MM.1S (cell line): ENCODE measurements at regions not wholly inside any gene's neighbourhood (a gene's known extent, or its start where the extent isn't known, plus 50 kb on each side); places are given as distances from the start of the nearest gene placed in this dataset.

Experiments
- DNase-seq: peaks from one replicate; pipeline ENCODE4 v3.0.0-alpha.2; 2015
- H2AFZ ChIP-seq: fragments of 300-600 bp; sonication (generic); 2 replicates; pipeline ENCODE4 v1.6.0; 2016; ENCODE audit warnings: antibody characterized with exemption, low read length
- H3F3A ChIP-seq: fragments of 300-600 bp; sonication (generic); 2 replicates; pipeline ENCODE4 v1.6.1; 2016; ENCODE audit warnings: mild to moderate bottlenecking, antibody characterized with exemption, low read length, moderate library complexity, mixed read lengths; ENCODE audit not compliant: insufficient read depth
- H3K27ac ChIP-seq: fragments of 300-600 bp; sonication (generic); 2 replicates; pipeline ENCODE4 v1.5.1; 2016; ENCODE audit warnings: mild to moderate bottlenecking, low read length
- H3K27me3 ChIP-seq: fragments of 300-600 bp; sonication (generic); replicated peaks from 2 replicates; pipeline ENCODE4 v1.6.0; 2016; ENCODE audit warnings: low read length; ENCODE audit not compliant: insufficient read depth
- H3K36me3 ChIP-seq: fragments of 300-600 bp; sonication (generic); replicated peaks from 2 replicates; pipeline ENCODE4 v1.6.1; 2016; ENCODE audit warnings: mild to moderate bottlenecking, low read length, mixed read lengths; ENCODE audit not compliant: insufficient read depth
- H3K4me1 ChIP-seq: fragments of 300-600 bp; sonication (generic); 2 replicates; pipeline ENCODE4 v1.6.1; 2016; ENCODE audit warnings: low read length, mixed read lengths
- H3K4me2 ChIP-seq: fragments of 300-600 bp; sonication (generic); 2 replicates; pipeline ENCODE4 v1.6.0; 2016; ENCODE audit warnings: low read depth, low read length
- H3K4me3 ChIP-seq: fragments of 300-600 bp; sonication (generic); 2 replicates; pipeline ENCODE4 v1.5.1; 2016; ENCODE audit warnings: low read length, mixed read lengths
- H3K79me2 ChIP-seq: fragments of 300-600 bp; sonication (generic); 2 replicates; pipeline ENCODE4 v1.6.1; 2016; ENCODE audit warnings: mixed run types, low read length, mixed read lengths
- H3K9ac ChIP-seq: fragments of 300-600 bp; sonication (generic); 2 replicates; pipeline ENCODE4 v1.6.1; 2016; ENCODE audit warnings: low read length, mixed read lengths
- H3K9me2 ChIP-seq: fragments of 300-600 bp; sonication (generic); replicated peaks from 2 replicates; pipeline ENCODE4 v1.6.1; 2016; ENCODE audit warnings: mild to moderate bottlenecking, low read length, mixed read lengths; ENCODE audit not compliant: insufficient read depth
- H3K9me3 ChIP-seq: fragments of 300-600 bp; sonication (generic); replicated peaks from 2 replicates; pipeline ENCODE4 v1.6.1; 2016; ENCODE audit warnings: mild to moderate bottlenecking, low read length, mixed read lengths; ENCODE audit not compliant: insufficient read depth
- H4K20me1 ChIP-seq: fragments of 300-600 bp; sonication (generic); 2 replicates; pipeline ENCODE4 v1.6.1; 2016; ENCODE audit warnings: mild to moderate bottlenecking, low read length, moderate library complexity, mixed read lengths; ENCODE audit not compliant: insufficient read depth
- CTCF ChIP-seq: fragments of 300-600 bp; sonication (generic); IDR thresholded peaks from 2 replicates; pipeline ENCODE4 v1.5.1; 2016; ENCODE audit warnings: antibody characterized with exemption, low read length, mixed read lengths
- EZH2 ChIP-seq: fragments of 300-600 bp; sonication (generic); optimal IDR thresholded peaks from 2 replicates; pipeline ENCODE3; 2017; ENCODE audit warnings: low read depth, mild to moderate bottlenecking, antibody characterized with exemption, low read length, mixed read lengths
- EZH2phosphoT487 ChIP-seq: fragments of 300-600 bp; sonication (generic); IDR thresholded peaks from 2 replicates; pipeline ENCODE4 v1.6.1; 2018; ENCODE audit warnings: antibody characterized with exemption, low read length

DNA sequence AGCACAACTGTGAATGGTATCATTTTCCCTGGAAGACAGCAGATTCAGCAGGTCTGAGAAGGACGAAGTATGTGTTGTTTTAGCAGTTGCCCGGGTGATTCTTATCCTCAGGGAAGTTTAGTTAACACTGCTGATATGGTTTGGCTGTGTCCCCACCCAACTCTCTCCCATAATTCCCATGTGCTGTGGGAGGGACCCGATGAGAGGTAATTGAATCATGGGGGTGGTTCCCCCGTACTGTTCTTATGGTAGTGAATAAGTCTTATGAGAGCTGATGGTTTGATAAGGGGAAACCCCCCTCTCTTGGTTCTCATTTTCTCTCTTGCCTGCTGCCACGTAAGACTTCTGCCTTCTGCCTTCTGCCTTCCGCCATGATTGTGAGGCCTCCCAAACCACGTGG is 81.0 kb upstream of the UBAC2 start:
- peaks cover 11% of the 10 kb centered on the region; the same call in 1 of the 2 replicates for H3K4me1 ChIP-seq
- no peak overlapping the region for H3K4me2 ChIP-seq
- no peaks in the 10 kb centered on the region for H4K20me1 ChIP-seq
- H3K9me3 ChIP-seq, result no peaks in the 10 kb centered on the region
- H3K4me3 ChIP-seq, result no peak overlapping the region
- no peak overlapping the region for H3K27ac ChIP-seq
- no peaks in the 10 kb centered on the region for H3K79me2 ChIP-seq
- H3K9me2 ChIP-seq, result no peaks in the 10 kb centered on the region
- H3K36me3 ChIP-seq, result no peaks in the 10 kb centered on the region
- TF ChIP-seq EZH2 (no peak), CTCF (no peak)
- H3F3A ChIP-seq, result no peaks in the 10 kb centered on the region
- no peak for DNase-seq
- H3K9ac ChIP-seq, result no peak overlapping the region
- H3K27me3 ChIP-seq, result no peaks in the 10 kb centered on the region
- H2AFZ ChIP-seq, result no peak overlapping the region

DNA sequence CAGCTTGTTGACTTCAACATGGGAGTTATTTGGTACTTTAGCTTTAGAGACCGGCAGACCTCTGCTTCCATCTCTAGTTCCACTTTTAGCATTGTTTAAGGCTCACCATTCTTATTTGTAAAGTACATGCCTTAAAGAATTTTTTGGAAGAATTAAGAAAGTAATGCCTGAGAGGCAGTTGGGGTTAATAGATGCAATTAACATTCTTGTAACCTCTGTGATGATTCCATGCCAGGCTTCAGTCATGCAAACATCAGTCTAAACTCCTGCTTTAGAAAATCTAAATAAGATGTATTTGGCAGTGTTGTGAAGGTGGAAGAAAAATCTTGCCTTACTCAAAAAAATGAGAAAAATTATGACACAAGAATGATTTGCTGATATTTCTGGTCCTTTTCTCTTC is 79.9 kb upstream of the UBAC2 start:
- DNase-seq, result no peak
- no peak for TF ChIP-seq EZH2phosphoT487
- TF ChIP-seq CTCF, result no peak
- TF ChIP-seq EZH2, result no peak
- H4K20me1 ChIP-seq, result no peaks in the 10 kb centered on the region
- no peak overlapping the region for H3K9ac ChIP-seq
- no peaks in the 10 kb centered on the region for H3K27me3 ChIP-seq
- H2AFZ ChIP-seq, result no peak overlapping the region
- no peak overlapping the region for H3K4me3 ChIP-seq
- no peaks in the 10 kb centered on the region for H3F3A ChIP-seq
- peaks cover 11% of the 10 kb centered on the region; the same call in 1 of the 2 replicates for H3K4me1 ChIP-seq
- H3K9me2 ChIP-seq, result no peaks in the 10 kb centered on the region
- no peak overlapping the region for H3K4me2 ChIP-seq
- H3K27ac ChIP-seq, result no peak overlapping the region
- H3K9me3 ChIP-seq, result no peaks in the 10 kb centered on the region
- no peaks in the 10 kb centered on the region for H3K79me2 ChIP-seq
- no peaks in the 10 kb centered on the region for H3K36me3 ChIP-seq

GRCh38 chr13:99122171-99122570 is 78.5 kb upstream of the UBAC2 start:
- no peak for DNase-seq
- no peaks in the 10 kb centered on the region for H3K27me3 ChIP-seq
- no peak overlapping the region for H3K27ac ChIP-seq
- H3F3A ChIP-seq, result peaks cover 7% of the 10 kb centered on the region; the same call in 1 of the 2 replicates
- H3K9me2 ChIP-seq, result no peaks in the 10 kb centered on the region
- H3K4me2 ChIP-seq, result peak overlapping the region; percentile 20; the same call in 1 of the 2 replicates
- H4K20me1 ChIP-seq, result no peaks in the 10 kb centered on the region
- no peaks in the 10 kb centered on the region for H3K36me3 ChIP-seq
- no peaks in the 10 kb centered on the region for H3K79me2 ChIP-seq
- no peak overlapping the region for H3K4me3 ChIP-seq
- no peak overlapping the region for H3K9ac ChIP-seq
- H2AFZ ChIP-seq, result no peak overlapping the region
- TF ChIP-seq CTCF (no peak), EZH2phosphoT487 (no peak), EZH2 (no peak)
- peaks cover 21% of the 10 kb centered on the region for H3K4me1 ChIP-seq
- no peaks in the 10 kb centered on the region for H3K9me3 ChIP-seq
